H1 (cell line): ENCODE measurements at regions not wholly inside any gene's neighbourhood (a gene's known extent, or its start where the extent isn't known, plus 50 kb on each side); places are given as distances from the start of the nearest gene placed in this dataset.

Experiments
- CTCF ChIA-PET: fragments of 300-600 bp; sonication (Branson Sonifier 250); formaldehyde crosslinking; loops from one replicate; lab custom pipeline; 2021; ENCODE audit not compliant: partially characterized antibody; lab: Charles Lee
- POLR2A ChIA-PET: fragments of 300-600 bp; sonication (Branson Sonifier 250); formaldehyde crosslinking; loops from one replicate; lab custom pipeline; 2021; ENCODE audit warnings: inconsistent platforms; ENCODE audit not compliant: partially characterized antibody; lab: Charles Lee
- DNase-seq, 2 experiments: peaks; one replicate each; pipeline versions ENCODE4 v3.0.0 to v3.0.0-alpha.2; 2010 to 2022; ENCODE audit warnings: low spot score in 2 of 2, low read depth in 1 of 2, mixed read lengths in 1 of 2
- FAIRE-seq: peaks from 2 replicates; lab custom pipeline; 2011; peaks lifted over from hg19 to GRCh38; lab: Jason Lieb, UNC
- H2AFZ ChIP-seq: 2 replicates; pipeline ENCODE4 v1.8.1; 2012; ENCODE audit warnings: low read length, inconsistent platforms
- H2AK5ac ChIP-seq: 2 replicates; pipeline ENCODE4 v1.6.1; 2013; ENCODE audit warnings: low read depth, low read length
- H2BK120ac ChIP-seq: replicated peaks from 2 replicates; pipeline ENCODE3; 2013; ENCODE audit warnings: low read depth, low read length, inconsistent platforms
- H2BK12ac ChIP-seq: 2 replicates; pipeline ENCODE4 v1.6.1; 2013; ENCODE audit warnings: low read depth, low read length
- H2BK15ac ChIP-seq: 2 replicates; pipeline ENCODE4 v1.6.1; 2013; ENCODE audit warnings: low read length
- H2BK20ac ChIP-seq: 2 replicates; pipeline ENCODE4 v1.6.1; 2013; ENCODE audit warnings: low read length
- H2BK5ac ChIP-seq: 2 replicates; pipeline ENCODE4 v1.6.1; 2013; ENCODE audit warnings: low read depth, low read length
- H3K14ac ChIP-seq: 2 replicates; pipeline ENCODE4 v1.6.1; 2013; ENCODE audit warnings: inconsistent platforms; ENCODE audit not compliant: insufficient read length
- H3K18ac ChIP-seq: 2 replicates; pipeline ENCODE4 v1.6.1; 2013; ENCODE audit warnings: low read length; ENCODE audit errors: extremely low read depth
- H3K23ac ChIP-seq: 2 replicates; pipeline ENCODE4 v1.6.1; 2013; ENCODE audit warnings: inconsistent platforms; ENCODE audit not compliant: insufficient read length
- H3K23me2 ChIP-seq: 2 replicates; pipeline ENCODE4 v1.6.1; 2013; ENCODE audit warnings: low read depth, low read length
- H3K27ac ChIP-seq: 2 replicates; pipeline ENCODE4 v1.6.1; 2011; ENCODE audit warnings: low read depth, low read length, inconsistent platforms
- H3K27me3 ChIP-seq, 4 experiments: replicated peaks in 1 of 4; 1 replicate in 1 of 4; 2 replicates in 3 of 4; pipeline versions ENCODE4 v1.6.1 to v1.8.1; 2011 to 2013; ENCODE audit warnings: low read length in 3 of 4, mild to moderate bottlenecking in 3 of 4, inconsistent platforms in 2 of 4, mixed read lengths in 2 of 4, moderate library complexity in 1 of 4; ENCODE audit not compliant: control insufficient read depth in 3 of 4, insufficient read depth in 3 of 4; ENCODE audit errors: extremely low read depth in 1 of 4
- H3K36me3 ChIP-seq, 4 experiments: 2 replicates each; pipeline versions ENCODE4 v1.6.1 to v1.8.1; 2011 to 2013; ENCODE audit warnings: mild to moderate bottlenecking in 4 of 4, low read length in 3 of 4, moderate library complexity in 2 of 4, control low read depth in 1 of 4, inconsistent platforms in 1 of 4; ENCODE audit not compliant: insufficient read depth in 4 of 4, control insufficient read depth in 2 of 4
- H3K4ac ChIP-seq: replicated peaks from 2 replicates; pipeline ENCODE3; 2013; ENCODE audit warnings: low read length, low read depth, mixed read lengths, inconsistent platforms; ENCODE audit not compliant: insufficient read length
- H3K4me1 ChIP-seq, 4 experiments: replicated peaks in 1 of 4; 1 replicate in 1 of 4; 2 replicates in 3 of 4; pipeline versions ENCODE4 v1.6.1 to v1.8.1; 2011 to 2013; ENCODE audit warnings: low read length in 3 of 4, inconsistent platforms in 2 of 4, mixed read lengths in 1 of 4; ENCODE audit not compliant: insufficient read depth in 4 of 4, control insufficient read depth in 3 of 4
- H3K4me2 ChIP-seq, 2 experiments: 2 replicates each; pipeline versions ENCODE4 v1.6.1 to v1.8.1; 2011 to 2013; ENCODE audit warnings: low read depth in 2 of 2, low read length in 2 of 2, control low read depth in 1 of 2, inconsistent platforms in 1 of 2, mild to moderate bottlenecking in 1 of 2; ENCODE audit not compliant: insufficient read depth in 1 of 2
- H3K4me3 ChIP-seq, 4 experiments: fragments of 200-600, 300-600 bp in 1 of 4; sonication (generic), shearing (Covaris generic), sonication (Bioruptor Twin) in 1 of 4; 2 replicates each; pipeline versions ENCODE4 v1.5.1 to v1.8.1; 2011 to 2016; ENCODE audit warnings: low read length in 4 of 4, low read depth in 3 of 4, control low read depth in 2 of 4, inconsistent platforms in 2 of 4, mild to moderate bottlenecking in 2 of 4, mixed read lengths in 1 of 4, moderate library complexity in 1 of 4; ENCODE audit not compliant: insufficient read depth in 2 of 4; ENCODE audit errors: extremely low read depth in 1 of 4
- H3K56ac ChIP-seq: replicated peaks from 2 replicates; pipeline ENCODE3; 2013; ENCODE audit warnings: low read depth, mild to moderate bottlenecking, mixed read lengths, low read length, inconsistent platforms; ENCODE audit not compliant: insufficient read length
- H3K79me1 ChIP-seq: 2 replicates; pipeline ENCODE4 v1.6.1; 2013; ENCODE audit warnings: low read depth, low read length, control low read depth
- H3K79me2 ChIP-seq, 2 experiments: 2 replicates each; pipeline versions ENCODE4 v1.6.1 to v1.8.1; 2012 to 2013; ENCODE audit warnings: low read length in 2 of 2, mild to moderate bottlenecking in 2 of 2, inconsistent platforms in 1 of 2; ENCODE audit not compliant: insufficient read depth in 2 of 2, control insufficient read depth in 1 of 2
- H3K9ac ChIP-seq, 4 experiments: replicated peaks in 1 of 4; 1 replicate in 1 of 4; 2 replicates in 3 of 4; pipeline versions ENCODE4 v1.6.1 to v1.8.1; 2011 to 2013; ENCODE audit warnings: low read depth in 3 of 4, low read length in 3 of 4, control low read depth in 2 of 4, mild to moderate bottlenecking in 2 of 4, moderate library complexity in 2 of 4, inconsistent platforms in 1 of 4; ENCODE audit errors: extremely low read depth in 1 of 4
- H3K9me3 ChIP-seq, 2 experiments: 2 replicates each; pipeline versions ENCODE4 v1.6.1 to v1.8.1; 2012 to 2013; ENCODE audit warnings: mild to moderate bottlenecking in 2 of 2, moderate library complexity in 2 of 2, control low read depth in 1 of 2, inconsistent platforms in 1 of 2, low read depth in 1 of 2, low read length in 1 of 2, mixed read lengths in 1 of 2; ENCODE audit not compliant: insufficient read depth in 2 of 2
- H4K20me1 ChIP-seq, 2 experiments: replicated peaks in 1 of 2; 2 replicates each; pipeline versions ENCODE3 to v1.8.1; 2011 to 2013; ENCODE audit warnings: inconsistent platforms in 2 of 2, low read length in 2 of 2, mild to moderate bottlenecking in 1 of 2; ENCODE audit not compliant: insufficient read depth in 2 of 2, control insufficient read depth in 1 of 2
- H4K5ac ChIP-seq: 2 replicates; pipeline ENCODE4 v1.6.1; 2013; ENCODE audit warnings: low read length, low read depth, mixed read lengths, inconsistent platforms; ENCODE audit not compliant: insufficient read length
- H4K8ac ChIP-seq: 2 replicates; pipeline ENCODE4 v1.8.0; 2013; ENCODE audit warnings: mild to moderate bottlenecking, moderate library complexity, low read length, inconsistent platforms; ENCODE audit not compliant: insufficient read depth; ENCODE audit errors: extremely low read depth
- H4K91ac ChIP-seq: replicated peaks from 2 replicates; pipeline ENCODE3; 2013; ENCODE audit warnings: low read length, mixed read lengths, inconsistent platforms; ENCODE audit not compliant: insufficient read length
- CREB1 ChIP-seq: IDR thresholded peaks from 2 replicates; pipeline ENCODE4 v1.6.1; 2012; ENCODE audit warnings: inconsistent platforms
- MAFK ChIP-seq: IDR thresholded peaks from 2 replicates; pipeline ENCODE4 v1.6.1; 2012; ENCODE audit warnings: low read depth, mild to moderate bottlenecking, improper control_type of control experiment, low read length
- NRF1 ChIP-seq: IDR thresholded peaks from 2 replicates; pipeline ENCODE4 v1.6.1; 2011; ENCODE audit warnings: mild to moderate bottlenecking, low read depth, low read length, improper control_type of control experiment
- POLR2AphosphoS5 ChIP-seq: IDR thresholded peaks from 2 replicates; pipeline ENCODE4 v1.6.1; 2011; ENCODE audit warnings: low read depth, low read length
- RNF2 ChIP-seq: fragments of 200-900, 300-1000 bp; sonication (generic); IDR thresholded peaks from 2 replicates; pipeline ENCODE4 v1.7.1; 2016; ENCODE audit warnings: borderline replicate concordance, low read depth, mild to moderate bottlenecking, antibody characterized with exemption, low read length; ENCODE audit not compliant: poor library complexity, severe bottlenecking; ENCODE audit errors: missing control alignments
- SIN3A ChIP-seq, 2 experiments: IDR thresholded peaks in 1 of 2; conservative IDR thresholded peaks in 1 of 2; 2 replicates each; pipeline ENCODE4 v1.6.1; 2011 to 2012; ENCODE audit warnings: low read length in 2 of 2, improper control_type of control experiment in 1 of 2, low read depth in 1 of 2, mild to moderate bottlenecking in 1 of 2
- SIX5 ChIP-seq: IDR thresholded peaks from 2 replicates; pipeline ENCODE4 v1.6.1; 2011; ENCODE audit warnings: mild to moderate bottlenecking, low read depth, low read length
- WGBS, 2 experiments: shearing (Covaris generic) in 1 of 2; methylation state at CpG; one replicate each; pipeline versions ENCODE4 v1.1.6 to v1.1.7; 2013 to 2015; ENCODE audit warnings: low lambda C conversion rate in 2 of 2, mixed read lengths in 2 of 2, inconsistent platforms in 1 of 2, low coverage in 1 of 2, missing lambda C conversion rate in 1 of 2; ENCODE audit not compliant: insufficient replicate concordance in 2 of 2, insufficient coverage in 1 of 2, insufficient read length in 1 of 2; ENCODE audit errors: extremely low coverage in 1 of 2, missing lambda C conversion rate in 1 of 2; 5-methylcytosine and 5-hydroxymethylcytosine counted together

DNA sequence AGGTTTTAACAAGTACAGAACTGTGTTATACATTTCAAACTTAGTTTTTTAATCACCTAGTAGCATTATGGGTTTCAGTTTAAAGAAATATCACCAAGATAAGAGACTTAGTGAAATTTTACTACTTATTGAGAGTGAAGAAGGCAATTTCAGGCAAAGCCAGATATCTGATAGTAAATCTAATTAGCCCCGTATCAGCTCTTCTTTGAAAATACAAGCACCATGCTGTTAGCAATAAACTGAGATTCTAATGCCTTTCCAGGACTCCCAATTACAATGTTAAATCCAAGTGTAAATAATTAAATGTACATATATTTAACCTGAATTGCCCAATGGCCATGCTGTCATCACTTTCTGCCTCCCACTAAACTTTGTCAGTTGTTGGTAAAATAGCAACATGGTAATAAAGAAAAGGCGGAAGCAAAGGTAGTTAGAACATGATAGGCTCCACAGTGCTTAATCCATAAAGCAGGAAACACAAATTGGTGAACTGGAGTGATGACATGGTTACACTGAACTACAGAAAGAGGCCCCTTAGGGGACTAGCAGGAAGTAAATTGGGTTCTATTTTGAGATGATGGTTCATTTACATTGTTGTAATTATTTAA lies 646.1 kb downstream of the C12orf50 start:
- DNase-seq = no peak
- Histone ChIP-seq H2BK12ac (no peak overlapping the region), H3K4me1 (no peaks in the 10 kb centered on the region), H2BK20ac (no peak overlapping the region), H3K36me3 (no peaks in the 10 kb centered on the region), H2AFZ (no peak overlapping the region), H4K5ac (no peak overlapping the region), H3K23ac (no peak overlapping the region), H3K9ac (no peak overlapping the region), H2BK120ac (no peak overlapping the region), H3K14ac (no peak overlapping the region), H2AK5ac (no peak overlapping the region), H3K27ac (no peak overlapping the region), H3K18ac (no peak overlapping the region), H3K23me2 (no peaks in the 10 kb centered on the region), H3K27me3 (no peaks in the 10 kb centered on the region), H4K91ac (no peak overlapping the region), H2BK5ac (no peak overlapping the region), H3K4me2 (no peak overlapping the region), H4K20me1 (no peaks in the 10 kb centered on the region), H4K8ac (no peak overlapping the region), H2BK15ac (no peak overlapping the region), H3K79me1 (no peaks in the 10 kb centered on the region), H3K79me2 (no peaks in the 10 kb centered on the region), H3K4me3 (no peak overlapping the region), H3K4ac (no peak overlapping the region), H3K9me3 (no peaks in the 10 kb centered on the region; a peak in 1 of 4 replicates), H3K56ac (no peak overlapping the region)
- ChIA-PET POLR2A (no interaction called here), CTCF (interaction anchor here (1.0 kb wide), 1 partner anchor 465 kb away, joined by 3 read pairs; no protein-coding TSS in a partner anchor)
- no peak for FAIRE-seq
- WGBS, 2 experiments = 85% methylated on average over 2 of the region's 2 CpGs; no CpG with 5 or more reads in 1 of the 2 experiments
- TF ChIP-seq NRF1 (no peak), RNF2 (no peak), POLR2AphosphoS5 (no peak), MAFK (no peak), CREB1 (no peak), SIN3A (conservative IDR thresholded peaks at IDR 0.05 in 1 of 2, IDR thresholded peaks at IDR 0.05 in 1 of 2; ENCODE audit: low read depth in 1 of 2, low read length in 2 of 2) (no peak), SIX5 (no peak)
